ENCODE measurements at regions not wholly inside any gene's neighbourhood (a gene's known extent, or its start where the extent isn't known, plus 50 kb on each side); places are given as distances from the start of the nearest gene placed in this dataset.

DNA sequence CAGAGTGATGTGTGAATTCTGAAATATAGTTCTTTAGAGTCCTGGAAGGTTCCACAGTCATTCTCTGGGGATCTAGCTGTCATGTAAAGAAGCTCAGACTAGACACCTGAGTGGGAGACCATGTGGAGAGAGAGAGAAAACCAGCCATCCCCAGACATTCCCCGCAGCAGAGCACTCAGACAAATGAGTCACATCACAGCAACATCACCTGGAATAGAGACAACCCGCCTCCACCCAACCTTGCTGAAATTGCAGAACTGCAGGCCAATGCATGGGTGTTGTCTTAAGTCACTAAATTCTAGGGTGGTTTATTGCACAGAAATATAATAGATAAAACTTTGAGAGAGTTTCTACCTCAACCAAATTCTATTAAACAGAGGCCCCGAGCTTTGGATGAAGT lies 392.0 kb upstream of the DYNLRB2 start:
- TF ChIP-seq, protein P1, sequence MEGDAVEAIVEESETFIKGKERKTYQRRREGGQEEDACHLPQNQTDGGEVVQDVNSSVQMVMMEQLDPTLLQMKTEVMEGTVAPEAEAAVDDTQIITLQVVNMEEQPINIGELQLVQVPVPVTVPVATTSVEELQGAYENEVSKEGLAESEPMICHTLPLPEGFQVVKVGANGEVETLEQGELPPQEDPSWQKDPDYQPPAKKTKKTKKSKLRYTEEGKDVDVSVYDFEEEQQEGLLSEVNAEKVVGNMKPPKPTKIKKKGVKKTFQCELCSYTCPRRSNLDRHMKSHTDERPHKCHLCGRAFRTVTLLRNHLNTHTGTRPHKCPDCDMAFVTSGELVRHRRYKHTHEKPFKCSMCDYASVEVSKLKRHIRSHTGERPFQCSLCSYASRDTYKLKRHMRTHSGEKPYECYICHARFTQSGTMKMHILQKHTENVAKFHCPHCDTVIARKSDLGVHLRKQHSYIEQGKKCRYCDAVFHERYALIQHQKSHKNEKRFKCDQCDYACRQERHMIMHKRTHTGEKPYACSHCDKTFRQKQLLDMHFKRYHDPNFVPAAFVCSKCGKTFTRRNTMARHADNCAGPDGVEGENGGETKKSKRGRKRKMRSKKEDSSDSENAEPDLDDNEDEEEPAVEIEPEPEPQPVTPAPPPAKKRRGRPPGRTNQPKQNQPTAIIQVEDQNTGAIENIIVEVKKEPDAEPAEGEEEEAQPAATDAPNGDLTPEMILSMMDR (IDR thresholded peaks at IDR 0.05) = no peak
- no peak for TF ChIP-seq POLR2A (IDR thresholded peaks at IDR 0.05)
